Right kidney (tissue), 1 donor: ENCODE measurements at regions not wholly inside any gene's neighbourhood (a gene's known extent, or its start where the extent isn't known, plus 50 kb on each side); places are given as distances from the start of the nearest gene placed in this dataset.

Experiments
- DNase-seq: peaks from one replicate; pipeline ENCODE4 v3.0.0-alpha.2; 2016

DNA sequence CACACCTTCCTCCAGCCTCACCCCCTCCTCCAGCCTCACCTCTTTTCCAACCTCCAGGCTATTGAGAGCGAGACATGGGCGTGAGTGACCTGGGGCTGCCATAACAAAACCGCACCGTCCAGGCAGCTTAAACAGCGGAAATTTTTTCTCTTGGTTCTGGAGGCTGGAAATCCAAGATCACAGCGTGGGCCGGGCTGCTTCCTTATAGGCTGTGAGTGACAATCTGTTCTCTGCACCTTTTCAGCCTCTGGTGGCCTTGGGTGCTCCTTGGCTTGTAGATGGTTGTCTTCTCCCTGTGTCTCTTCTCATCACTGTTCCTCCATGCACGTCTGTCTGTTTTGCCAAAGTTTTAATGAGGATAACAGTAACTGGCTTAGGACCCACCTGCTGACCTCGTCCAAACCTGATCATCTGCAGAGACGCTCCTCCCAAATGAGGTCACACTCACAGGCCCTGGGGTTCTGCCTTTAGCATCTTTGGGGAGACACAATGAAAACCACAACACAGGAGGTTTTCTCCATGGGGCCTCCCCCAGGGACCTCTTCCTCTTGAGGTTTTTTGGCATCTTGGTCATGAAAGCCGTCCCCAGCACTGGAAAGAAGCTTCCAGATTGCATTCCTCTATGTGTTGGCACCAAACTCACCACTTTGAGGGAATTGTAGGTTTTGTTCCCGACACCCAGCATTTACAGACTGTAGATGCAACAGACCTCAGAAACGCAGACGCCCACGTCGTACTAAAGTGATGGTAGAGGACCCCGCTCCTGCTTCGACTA is 878.1 kb downstream of the BRD1 start:
- DNase-seq: no peak

DNA sequence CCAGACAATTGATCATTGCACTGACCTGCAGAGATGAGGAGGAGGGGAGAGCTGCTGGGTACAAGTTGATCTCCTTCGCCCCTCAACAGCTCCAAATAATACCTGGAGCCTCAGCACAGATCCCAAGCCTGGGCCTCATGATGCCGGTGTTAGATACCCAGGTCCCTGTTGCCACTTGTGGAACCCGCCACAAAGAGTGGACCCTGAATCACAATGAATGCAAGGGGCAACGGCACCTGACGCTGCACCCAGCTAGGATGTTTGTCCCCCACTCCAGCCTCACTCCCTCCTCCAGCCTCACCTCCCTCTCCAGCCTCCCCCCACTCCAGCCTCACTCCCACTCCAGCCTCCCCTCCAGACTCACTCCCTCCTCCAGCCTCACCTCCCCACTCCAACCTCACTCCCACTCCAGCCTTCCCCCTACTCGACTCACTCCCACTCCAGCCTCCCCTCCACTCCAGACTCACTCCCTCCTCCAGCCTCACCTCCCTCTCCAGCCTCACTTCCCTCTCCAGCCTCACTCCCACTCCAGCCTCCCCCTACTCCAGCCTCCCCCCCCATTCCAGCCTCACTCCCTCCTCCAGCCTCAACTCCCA is 879.0 kb downstream of the BRD1 start:
- DNase-seq: no peak

DNA sequence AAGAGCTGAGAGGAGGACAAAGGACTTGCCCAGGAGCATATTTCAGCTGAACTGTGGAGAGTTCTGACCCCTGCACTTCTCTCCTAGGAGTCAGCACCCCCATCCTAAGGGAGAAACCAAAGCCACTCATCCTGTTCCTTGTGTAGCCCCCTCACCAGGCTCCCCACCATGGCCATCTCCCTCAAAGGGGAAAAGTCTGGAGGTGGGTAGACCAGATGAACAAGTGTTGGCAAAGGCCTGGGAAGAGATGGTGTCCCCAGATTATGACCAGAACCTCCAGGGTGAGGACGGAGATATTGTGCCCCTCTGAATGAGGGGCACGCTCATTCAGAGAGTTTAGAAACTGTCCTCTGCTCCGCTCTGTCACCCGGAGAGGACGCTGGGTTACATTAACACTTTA is 880.0 kb downstream of the BRD1 start:
- DNase-seq: no peak

DNA sequence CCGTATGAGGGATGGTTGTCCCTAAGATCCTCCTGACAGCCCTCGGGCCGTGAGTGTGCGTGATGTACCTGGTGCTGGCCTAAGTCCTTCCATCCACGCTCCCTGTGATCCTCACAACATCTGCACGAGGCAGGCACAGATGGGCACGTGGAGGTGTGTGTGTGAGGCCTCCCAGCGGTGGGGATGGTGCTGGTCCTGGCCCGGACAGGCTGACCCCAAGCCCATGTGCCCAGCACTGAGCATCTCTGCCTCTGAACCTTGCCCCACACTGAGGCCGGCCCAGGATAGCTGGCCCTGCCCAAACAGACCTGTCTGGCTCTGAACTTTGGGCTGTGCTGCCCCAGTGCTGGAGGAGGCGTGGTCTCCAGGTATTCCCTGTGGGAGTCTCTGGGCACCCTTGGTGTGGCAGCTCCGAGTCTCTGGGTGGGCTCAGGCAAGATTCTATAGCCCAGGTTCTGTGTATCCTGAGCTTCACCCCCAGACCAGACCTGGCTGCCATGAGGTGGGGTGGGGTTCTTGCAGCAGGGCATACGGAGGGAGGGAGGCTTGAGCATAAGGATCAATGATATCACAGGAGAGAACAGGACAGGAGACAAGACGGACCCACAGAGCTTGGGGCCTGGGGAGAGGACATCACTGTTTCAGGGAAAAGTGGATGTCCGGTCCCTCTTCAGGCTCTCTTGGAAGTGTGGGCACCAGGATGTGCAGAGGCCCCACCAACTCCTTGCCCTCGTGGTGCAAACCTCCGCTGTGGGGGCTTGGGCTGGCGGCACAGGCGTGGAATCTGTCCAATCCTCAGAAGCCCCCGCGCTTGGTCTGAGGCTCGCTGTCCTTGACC is 881.8 kb downstream of the BRD1 start:
- DNase-seq: no peak

DNA sequence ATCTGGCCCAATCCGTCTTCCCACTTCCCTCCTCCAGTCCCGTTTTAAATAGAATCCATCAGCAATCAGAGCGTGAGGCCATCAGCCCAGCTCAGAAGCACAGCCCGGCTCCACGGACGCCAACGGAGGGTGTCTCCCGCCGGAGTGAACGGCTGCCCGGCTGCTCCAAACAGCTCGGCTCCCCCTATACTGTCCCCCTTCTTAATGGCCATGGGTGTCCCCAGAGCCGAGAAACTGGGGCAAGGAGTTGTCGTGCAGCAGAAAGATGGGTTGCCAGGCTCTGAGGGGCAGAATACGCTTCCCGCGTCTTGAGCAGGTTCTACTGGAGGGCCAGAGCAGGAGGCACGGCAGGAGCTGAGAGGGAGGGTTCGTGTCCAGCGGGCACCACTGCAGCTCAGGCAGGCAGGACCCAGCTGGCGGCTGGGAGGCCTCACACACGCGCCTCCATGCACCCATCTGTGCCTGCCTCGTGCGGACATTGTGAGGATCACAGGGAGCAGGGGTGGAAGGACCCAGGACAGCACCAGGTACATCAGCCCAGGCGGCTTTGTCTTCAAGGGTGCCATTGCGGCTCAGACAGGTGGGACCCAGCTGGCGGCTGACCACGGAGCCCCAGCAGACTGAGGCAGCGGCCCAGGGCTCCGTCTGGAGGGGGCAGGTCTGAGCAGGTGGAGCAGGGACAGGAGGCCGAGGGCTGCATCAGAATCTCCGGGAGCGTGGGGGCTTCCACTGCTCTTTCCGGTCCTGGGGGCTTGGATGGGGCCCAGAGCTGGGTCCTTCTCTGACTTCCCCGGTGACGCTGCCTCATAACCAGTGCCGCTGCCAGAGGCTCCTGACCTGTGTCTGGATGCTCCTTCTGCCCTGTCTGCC is 882.7 kb downstream of the BRD1 start:
- DNase-seq: no peak

DNA sequence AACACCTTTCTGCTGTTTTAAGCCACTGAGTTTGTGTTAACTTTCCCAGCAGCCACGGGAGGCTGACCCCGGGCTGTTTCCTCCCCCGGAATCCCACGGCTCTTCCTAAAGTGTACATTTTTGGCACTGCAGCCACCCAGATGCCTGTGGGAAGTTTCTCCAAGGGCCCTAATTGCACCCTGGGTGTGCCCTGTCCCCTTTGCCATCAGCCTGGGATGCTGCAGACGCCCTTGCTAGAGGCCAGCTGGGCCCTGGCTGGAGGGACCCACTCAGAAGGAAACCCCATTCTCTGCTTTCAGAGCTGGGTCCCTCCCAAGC is 883.3 kb downstream of the BRD1 start:
- DNase-seq: no peak

DNA sequence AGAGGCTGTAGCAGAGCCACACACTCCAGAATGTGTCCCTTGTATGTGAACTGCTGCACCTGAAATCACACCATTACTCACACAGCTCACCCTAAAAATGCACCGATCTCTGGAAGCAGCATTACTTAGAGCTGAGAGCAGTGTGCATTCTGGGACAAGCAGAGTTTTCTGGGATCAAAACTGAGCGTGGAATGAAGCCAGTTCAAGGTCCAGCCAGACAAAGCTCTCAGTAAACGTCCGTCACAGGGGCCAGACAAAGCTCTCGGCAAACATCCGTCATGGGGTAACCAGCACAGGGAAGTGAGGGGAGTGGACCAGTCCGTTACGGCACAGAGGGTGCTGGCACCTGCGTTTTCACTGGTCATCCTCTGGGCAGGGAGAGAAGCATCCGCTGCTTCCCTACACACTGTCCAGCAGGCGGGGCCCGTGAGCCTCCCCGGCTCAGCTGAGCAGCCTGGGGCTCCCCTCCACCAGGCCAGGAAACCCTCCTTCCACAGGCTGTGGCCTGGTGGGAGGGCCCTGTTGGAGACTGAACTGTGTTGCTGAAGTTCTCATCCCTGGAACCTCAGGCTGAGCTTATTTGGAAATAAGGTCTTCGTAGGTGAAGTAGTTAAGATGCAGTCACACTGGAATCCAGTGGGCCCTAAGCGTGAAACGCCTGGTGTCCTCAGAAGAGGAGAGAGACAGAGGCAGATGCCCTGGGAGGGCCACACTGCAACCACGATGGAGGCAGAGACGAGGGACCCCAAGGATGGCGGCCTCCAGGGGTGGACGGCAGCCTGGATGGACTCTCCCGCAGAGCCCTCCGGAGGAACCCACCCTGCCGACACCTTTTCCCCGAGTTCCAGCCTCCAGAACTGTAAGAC is 883.9 kb downstream of the BRD1 start:
- DNase-seq: no peak

DNA sequence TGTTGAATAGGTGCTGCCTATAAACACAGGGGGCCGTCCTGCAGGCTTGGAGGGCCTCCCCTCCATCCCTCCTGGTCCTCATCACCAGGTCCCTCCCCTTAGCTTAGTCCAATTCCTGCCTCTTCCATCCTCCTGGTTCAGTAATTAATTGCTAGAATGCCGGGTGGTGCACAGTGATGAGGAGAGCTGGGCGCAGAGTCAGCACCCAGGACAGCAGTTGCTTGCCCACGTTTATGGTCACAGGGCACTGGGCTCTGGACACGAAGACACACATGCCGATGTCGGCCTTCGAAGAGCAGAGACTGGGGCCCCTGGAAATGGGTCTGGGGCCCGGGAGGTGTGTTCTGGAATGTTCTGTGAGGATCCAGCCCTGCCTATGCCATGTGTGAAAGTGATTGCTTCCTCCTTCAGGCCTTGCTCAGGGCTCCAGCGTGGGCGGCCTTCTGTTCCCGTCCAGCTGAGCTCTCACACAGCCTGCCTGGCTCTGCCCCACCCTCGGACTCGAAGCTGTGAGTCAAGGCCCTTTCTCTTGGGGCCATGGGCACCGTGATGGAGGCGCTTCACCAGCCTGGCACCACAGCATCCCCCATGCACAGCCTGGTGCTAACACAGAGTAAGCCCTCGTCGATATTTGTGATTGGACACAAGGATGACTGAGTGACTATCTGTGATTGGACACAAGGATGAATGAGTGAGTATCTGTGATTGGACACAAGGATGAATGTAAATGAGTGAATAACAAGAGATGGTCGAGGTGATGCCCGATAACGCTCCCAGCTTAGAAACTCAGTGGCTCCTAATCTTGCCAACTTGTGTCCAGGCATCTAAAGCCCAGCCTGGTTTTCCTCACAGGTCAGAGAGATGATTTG is 884.7 kb downstream of the BRD1 start:
- no peak for DNase-seq

DNA sequence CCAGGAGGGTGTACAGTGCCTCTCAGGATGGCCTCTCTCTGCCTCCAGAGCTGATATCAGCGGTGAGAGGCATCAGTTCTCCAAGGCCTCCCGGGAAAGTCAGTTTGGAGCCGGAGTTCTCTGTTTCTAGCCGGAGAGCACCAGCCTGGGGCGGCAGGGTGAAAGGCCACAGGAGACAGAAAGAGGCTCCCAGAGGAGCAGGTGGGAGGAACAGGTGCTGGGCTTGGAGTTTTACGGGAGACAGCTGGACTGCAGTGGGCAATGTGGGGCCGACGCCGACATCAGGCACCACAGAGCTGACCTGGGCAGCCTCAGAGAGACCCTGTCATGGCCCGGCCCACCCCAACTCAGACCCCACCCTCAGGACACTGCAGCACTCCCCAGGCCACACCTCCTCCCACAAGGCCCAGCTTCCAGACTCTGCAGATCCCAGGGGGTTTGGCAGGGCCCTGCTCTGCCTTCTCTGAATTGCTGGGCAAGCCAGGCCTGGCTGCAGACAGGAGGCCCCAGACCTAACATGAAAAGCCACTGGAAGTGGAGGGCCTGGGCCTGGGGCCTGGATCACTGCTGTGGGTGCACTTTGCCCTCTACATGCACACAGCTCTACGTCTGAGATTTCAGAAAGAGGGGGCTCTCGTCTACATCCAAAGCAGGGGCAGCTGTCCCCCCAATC is 885.6 kb downstream of the BRD1 start:
- DNase-seq: no peak

DNA sequence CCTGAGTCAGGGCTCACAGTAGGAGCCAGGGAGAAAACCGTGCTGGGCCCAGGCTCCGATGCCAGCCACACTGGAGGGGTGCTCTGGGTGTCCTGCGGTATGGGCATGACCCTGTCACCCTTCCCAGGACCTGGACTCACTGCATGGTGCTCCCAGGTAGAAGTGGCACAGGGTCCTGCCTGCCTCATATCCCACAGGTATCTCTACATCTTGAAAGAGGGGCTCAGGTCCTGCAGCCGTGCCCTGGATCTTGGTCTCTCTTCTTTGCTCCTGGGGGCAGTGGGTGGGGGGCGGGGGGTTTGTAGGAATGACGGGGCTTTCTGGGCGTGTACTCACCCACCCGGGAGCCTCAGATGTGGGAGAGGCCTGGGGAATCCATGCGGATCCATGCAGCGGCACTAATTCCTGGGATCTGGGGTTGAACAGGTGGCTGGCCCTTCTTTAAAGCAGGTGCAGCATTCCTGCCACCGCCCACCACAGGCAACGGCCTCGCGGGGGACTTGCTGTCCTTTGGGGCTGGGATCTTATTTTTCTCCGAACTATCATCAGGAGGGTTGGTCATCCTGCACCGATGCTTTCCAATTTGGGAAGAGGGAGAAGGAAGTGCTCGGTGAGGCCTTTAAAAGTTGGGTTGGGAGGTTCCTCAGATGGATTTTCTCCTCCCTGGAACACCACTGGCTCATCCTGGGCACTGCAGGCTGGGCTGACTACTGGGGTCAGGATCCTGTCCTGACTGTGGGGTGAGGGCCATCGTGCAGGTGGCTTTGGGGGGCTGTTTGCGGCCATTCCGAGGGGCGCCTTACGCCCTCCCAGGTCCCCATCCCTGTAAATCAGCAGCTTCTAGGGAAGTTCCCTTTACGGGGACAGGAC is 886.4 kb downstream of the BRD1 start:
- no peak for DNase-seq

DNA sequence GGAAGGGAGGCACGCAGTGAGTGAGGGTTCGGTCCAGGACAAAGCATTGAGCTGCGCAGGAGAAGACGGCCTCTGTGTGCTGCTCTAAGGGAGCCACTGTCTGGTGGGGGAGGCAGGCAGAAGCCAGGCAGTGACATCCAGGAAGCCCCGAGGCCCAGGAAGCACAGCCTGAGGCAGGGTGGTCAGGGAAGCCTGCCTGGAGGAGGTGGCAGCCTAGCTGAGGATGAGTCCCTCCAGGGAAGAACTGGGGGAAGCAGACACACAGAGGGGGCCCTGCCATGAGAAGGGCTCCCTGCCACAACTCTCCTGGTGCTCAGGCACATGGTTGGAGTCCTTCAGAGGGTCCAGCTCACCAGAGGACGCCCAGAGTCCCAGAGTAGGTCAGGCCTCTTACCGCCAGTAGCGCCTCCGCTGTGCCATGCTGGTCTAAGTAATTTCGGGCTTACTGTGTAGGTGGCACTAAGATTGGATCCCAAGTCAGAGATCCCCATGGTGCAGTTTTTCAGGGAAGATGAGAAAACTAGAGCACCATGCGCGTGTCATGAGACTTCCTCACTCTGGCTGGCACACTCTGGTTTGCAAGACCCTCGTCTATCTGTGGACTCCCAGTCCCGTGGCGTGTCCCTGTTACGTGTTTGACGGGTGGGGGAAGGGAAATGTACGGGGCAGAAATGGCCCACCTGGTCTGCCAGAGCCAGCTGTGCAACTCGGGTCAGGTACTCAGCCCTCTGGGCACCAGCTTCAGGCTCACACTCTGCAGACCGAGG is 887.2 kb downstream of the BRD1 start:
- DNase-seq: no peak

DNA sequence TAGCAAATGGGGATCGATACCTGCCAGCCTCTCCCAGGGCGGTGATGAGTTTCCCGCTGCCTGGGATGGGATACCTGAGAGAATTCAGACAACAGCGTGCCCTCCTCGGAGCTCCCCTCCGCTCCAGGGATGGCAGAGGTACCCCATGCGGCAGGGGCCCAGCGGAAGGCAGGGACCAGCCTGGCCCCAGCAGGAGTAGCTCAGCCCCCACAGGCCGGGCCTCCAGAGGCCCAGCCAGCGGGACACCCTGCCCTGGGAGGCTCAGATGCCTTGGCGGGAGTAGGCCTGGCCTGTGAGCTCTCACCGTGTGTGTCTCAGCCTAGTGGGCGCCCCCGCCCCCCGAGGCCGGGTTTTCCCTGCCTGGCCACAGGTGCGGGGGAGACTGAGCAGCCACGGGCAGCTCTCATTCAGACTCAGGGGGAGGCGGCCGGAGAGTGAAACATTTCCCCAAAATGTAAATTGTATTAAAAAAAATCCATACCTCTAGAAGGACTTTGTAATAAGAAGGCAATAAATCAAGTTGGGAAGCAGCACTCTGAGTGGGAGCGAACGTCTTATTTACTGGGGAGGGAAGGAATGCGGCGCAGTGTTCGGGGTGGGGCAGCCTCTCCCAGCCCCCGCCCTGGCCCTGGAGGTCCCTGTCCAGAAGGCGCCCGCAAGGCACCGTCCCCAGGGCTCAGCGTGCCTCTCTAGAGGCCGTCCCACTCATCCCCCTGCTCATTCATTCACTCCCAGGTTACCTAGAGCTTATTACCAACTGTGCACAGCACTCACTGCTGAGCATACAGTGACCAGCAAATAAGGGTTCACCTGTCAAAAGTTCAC is 888.0 kb downstream of the BRD1 start:
- DNase-seq: no peak

DNA sequence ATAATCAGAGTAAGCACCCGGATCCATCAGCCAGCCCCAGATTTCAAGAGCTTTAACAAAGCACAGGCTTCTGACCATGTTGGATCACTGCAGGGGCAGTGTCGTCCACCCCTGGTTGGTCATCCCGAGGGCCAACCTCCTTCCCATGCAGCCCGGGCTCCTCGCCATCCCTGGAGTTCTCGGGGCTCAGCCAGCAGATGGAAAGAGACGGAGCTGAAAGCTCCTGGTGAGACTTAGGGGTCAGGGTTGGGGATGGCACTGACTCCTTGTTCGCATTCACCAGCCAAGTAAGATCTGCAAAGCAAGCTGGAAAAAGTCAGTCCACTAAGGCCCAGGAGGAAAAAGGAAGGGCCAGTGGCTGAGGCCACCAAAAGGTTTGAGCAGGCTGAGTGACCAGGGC is 888.9 kb downstream of the BRD1 start:
- no peak for DNase-seq

DNA sequence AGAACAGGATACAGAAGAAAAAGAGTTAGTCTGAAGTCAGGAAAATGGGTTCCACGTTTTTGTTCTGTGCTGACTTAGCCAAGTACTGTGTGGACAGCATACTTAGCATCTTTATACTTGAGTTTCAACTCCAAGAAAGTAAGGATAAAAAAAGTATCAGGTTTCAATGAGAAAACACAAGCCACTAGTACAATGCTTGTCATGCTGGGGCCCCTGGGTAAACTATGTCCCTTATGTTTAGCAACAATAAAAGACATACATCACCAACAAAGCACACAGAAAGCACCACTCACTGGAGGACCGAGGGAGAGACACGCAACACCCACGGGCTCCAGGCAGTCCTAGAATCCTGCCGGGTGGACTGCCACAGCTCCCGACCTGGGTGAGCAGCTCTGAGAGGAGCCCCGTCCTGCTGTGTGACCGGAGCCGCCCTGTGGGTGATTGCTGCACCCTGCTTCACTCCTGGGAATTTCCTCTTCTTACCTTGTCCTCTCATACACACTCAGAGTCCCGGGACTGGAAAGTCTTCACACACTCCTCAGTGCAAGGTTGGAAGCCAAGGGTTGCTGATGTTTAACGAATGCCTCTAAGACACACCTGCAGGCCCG is 890.5 kb downstream of the BRD1 start:
- no peak for DNase-seq

DNA sequence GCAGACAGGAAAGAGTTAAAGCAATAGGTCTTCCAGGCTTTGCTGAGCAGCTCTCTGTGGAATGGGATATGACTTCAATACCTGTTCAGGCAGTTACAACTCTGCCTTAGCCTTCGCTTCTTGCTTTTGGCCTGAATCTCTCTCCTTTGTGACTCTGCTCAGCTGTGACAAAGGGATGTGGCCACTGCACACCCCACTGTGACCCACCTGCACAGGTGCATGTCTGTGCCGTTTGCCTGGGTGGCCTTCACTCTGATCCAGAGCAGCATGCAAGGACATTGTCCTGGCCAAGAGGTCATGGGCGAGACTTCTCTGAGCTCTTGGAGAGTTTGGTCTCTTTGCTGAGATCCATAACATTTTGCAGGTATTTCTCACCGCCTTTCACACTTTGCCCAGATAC is 891.3 kb downstream of the BRD1 start:
- no peak for DNase-seq

DNA sequence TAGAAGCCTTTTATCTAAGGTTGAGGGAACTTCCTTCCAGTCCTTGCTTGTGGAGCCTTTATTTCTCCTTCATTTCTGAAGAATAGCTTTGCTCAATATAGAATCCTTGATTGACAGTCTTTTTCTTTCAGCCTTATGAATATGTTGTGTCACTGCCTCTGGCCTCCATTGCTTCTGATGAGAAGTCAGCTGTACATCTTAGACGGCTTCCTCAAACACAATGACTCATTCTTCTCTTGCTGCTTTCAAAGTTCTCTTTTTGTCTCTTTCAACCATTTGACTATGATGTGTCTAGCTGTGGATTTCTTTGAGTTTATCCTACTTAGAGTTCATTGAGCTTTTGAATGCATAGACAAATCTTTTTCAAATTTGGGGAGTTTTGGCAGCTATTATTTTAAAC is 893.2 kb downstream of the BRD1 start:
- DNase-seq: no peak

DNA sequence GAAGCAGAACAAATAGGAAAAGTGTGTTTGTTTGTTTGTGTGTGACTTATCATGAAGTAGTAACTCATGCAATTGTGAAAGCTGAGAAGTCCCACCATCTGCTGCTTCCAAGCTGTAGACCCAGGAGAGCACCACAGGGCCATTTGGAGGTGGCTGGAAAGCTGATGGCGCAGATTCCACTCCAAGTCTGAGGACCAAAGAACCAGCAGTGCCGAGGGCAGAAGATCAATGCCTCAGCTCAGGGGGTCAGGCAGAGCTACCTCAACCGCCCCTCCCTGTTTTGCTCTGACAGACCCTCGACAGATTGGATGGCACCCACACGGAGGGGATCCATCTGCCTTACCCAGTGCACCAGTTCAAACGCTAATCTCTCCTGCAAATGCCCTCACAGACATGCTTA is 896.2 kb downstream of the BRD1 start:
- DNase-seq: no peak
